T-helper 1 cell treated with Interleukin-12 subunit alpha and Interleukin-12 subunit beta and Interleukin-4 antibody, amounts not matched to agents 30 ng/mL and 1 ng/mL, for 36 hours (primary cell): ENCODE measurements at regions not wholly inside any gene's neighbourhood (a gene's known extent, or its start where the extent isn't known, plus 50 kb on each side); places are given as distances from the start of the nearest gene placed in this dataset.
"Not testable (repeated sequence)": the region's sequence is repeated elsewhere in the genome, so short reads cannot be mapped to it uniquely, and the experiment has no call there.

Source experiments
- intact Hi-C: fragments of 100-400 bp; cut with micrococcal nuclease; formaldehyde crosslinking; loops from one replicate; pipeline ENCODE4 v1.15.1; 2024

- intact Hi-C loops = not testable (repeated sequence)
These were observed 150.2 kb upstream of the MAP3K1 start for GRCh38 chr5:56665117-56665516.

GRCh38 chr5:56664025-56664424 lies 151.3 kb upstream of the MAP3K1 start:
- intact Hi-C loops = no loop called here

DNA sequence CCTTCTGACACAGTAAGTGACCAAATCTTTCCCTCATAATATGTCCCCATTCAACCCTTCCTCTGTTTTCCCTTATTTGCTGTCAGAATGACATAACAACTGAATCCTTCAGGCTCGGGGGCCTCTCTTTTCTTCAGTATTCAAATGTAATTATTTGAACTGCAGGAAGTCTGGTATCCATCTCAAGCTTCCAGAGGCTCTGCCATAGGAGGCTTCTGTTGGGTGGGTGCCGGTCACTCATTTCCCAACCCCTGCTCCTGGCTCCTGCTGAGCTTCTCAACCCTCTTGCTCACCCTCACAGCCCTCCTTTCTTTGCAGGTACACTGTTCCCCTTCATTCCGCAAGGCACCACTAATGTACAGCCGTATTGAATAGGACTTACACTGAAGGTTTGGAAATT lies 151.8 kb upstream of the MAP3K1 start:
- intact Hi-C loops = no loop called here

GRCh38 chr5:56662893-56663292 lies 152.5 kb upstream of the MAP3K1 start:
- intact Hi-C loops = no loop called here

DNA sequence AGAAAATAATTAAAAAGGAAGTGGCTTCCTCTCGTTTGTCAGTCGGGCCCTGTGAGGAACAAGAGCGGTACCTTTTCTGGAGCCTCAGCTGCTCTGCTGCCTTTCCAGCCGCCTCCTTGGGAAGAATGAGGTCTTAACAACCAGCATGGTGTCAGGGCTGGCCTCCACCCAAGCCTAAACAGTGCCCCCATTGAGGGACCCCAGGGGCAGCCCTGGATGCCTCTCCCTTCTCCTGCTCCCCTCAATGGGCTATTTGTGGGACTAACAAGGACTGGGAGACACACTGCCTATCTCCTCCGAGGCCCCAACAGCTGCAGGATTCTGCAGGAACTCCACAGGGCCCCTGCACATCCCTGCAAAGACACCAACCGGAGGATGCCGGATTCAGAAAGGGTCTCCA lies 155.4 kb upstream of the MAP3K1 start:
- intact Hi-C loops = no loop called here

- intact Hi-C loops = no loop called here
These were observed 156.4 kb upstream of the MAP3K1 start for GRCh38 chr5:56658972-56659371.

GRCh38 chr5:56656846-56657726 lies 158.3 kb upstream of the MAP3K1 start:
- intact Hi-C loops = no loop called here

DNA sequence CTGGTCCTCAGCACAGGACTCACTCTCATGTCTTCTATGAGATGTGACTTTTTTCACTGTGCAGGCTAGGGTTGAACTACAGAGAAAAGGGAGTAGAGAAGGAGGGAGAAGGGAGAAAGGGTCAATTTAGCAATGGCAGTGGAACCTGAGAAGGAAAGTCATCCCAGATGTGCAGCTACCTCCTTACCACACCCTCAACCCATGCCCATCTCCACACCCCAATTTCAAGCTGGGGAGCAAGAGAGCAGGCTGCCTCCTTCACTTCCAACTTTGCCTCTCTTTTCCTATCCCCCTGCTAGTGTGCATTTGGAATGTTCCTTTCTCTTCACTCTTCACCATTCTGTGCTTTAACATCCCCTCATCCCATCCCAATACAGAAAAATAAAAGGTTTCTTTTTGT lies 163.5 kb upstream of the MAP3K1 start:
- intact Hi-C loops = no loop called here

GRCh38 chr5:56650386-56650785 lies 165.0 kb upstream of the MAP3K1 start:
- intact Hi-C loops = no loop called here

GRCh38 chr5:56649569-56649968 lies 165.8 kb upstream of the MAP3K1 start:
- intact Hi-C loops = no loop called here

DNA sequence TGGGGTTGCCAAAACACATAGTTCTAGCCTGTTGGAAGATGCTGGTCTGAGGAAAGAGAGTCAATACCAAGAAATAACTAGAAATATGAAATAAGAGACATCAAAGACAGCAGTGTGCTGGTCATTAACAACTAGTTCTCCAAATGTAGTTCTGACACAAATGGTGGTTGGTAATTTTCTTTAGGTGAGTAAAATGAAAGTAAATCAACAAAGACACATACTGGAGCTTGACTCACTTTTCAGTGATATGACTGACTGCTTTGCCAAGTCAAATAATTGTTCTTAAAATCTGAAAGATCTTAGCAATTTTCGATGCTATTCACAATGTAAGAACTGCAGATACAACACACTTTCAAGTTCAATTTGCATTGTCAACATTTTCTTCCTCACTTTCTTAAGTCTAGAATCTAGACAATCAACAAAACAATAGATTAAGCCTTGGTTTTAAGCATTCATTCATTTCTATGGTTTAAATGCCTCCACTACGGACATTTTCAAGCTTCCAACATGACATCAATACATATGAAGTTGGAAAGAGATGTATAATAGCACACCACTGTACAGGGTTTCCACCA lies 166.8 kb upstream of the MAP3K1 start:
- intact Hi-C loops = no loop called here

GRCh38 chr5:56647099-56647850 lies 168.1 kb upstream of the MAP3K1 start:
- intact Hi-C loops = no loop called here

GRCh38 chr5:56641635-56642260 lies 173.6 kb upstream of the MAP3K1 start:
- intact Hi-C loops = no loop called here

GRCh38 chr5:56640763-56641406 lies 174.5 kb upstream of the MAP3K1 start:
- intact Hi-C loops = no loop called here

- intact Hi-C loops = no loop called here
These were observed 175.9 kb upstream of the MAP3K1 start for GRCh38 chr5:56639476-56639875.

DNA sequence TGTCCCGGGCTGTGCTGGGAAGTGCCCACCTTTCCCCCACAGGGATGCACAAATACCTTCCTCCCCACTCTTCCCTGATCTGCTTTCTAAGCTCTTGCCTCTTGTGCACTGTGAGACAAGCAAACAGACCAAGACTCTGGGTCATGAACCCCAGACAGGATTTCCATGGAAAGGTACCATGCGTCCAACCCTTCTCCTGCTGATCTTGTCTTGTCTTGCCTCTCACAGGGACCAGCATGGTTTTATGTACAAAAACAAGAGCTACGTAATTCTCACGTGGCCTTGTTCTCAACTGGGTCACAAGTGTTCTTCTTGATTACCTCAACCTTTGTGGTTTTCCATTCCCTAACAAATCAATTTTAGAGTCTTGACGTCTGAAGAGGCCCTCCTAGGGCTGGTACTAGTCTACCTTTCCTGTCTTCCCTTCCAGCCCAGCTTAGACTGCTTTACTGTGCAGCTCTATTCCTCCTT lies 176.5 kb upstream of the MAP3K1 start:
- intact Hi-C loops = no loop called here

DNA sequence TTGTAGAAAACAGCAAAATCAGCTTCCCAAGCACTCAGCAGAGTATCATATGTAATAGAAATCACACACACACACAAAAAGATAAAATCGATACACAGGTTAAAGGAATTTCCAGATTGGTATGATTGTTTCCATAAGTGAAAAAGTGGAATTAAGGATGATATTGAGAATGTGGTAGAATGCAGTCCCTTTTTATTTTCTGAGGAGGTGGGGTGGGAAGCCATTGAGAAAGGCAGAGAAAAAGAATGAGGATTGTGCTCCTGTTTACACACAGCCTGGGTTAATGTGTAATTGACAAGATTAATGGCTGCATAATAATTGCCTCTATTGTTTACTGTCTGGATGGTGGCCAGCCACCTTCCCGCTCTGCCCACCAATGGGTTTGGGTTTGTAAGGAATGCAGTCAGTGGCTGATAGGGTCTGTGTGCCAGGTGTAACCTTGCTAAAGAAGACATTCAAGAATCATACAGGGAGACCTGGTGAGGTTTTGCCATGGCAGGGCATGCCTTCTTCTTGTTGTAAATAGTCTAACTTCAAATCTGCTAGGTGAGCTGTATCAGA lies 177.2 kb upstream of the MAP3K1 start:
- intact Hi-C loops = no loop called here

DNA sequence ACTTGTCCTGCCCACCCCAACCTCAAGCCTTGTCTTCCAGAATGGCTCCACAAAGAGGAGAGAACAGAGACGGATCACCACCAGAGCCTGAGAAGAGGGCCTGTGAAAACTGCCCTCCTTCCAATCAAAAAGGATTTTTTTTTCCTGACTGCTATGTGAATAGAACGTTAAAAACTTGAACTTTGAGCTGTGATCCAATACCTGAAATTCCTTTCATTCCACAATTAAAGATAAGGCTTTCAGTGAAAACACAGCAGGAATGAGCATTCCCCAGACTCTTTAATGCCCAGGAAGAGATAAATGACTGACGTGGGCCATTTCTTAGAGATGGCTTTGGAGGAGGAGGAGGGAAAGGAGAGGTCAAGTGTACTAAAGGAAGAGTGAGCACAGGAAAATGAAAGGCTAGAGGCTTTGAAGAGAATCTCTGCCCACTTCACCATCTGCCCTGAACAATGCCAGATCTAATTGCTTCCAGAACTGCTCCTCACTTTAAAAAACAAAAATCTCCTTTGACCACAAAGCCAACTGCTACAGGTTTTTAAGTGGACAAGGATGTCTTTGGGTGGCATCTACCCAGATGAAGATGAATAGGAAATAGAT lies 177.9 kb upstream of the MAP3K1 start:
- intact Hi-C loops = no loop called here

GRCh38 chr5:56633950-56634349 lies 181.4 kb upstream of the MAP3K1 start:
- intact Hi-C loops = no loop called here

GRCh38 chr5:56632939-56633338 lies 182.4 kb upstream of the MAP3K1 start:
- intact Hi-C loops = no loop called here
